Activated T-cell treated with anti-CD3 and anti-CD28 coated beads for 1 hour (primary cell): ENCODE measurements at regions not wholly inside any gene's neighbourhood (a gene's known extent, or its start where the extent isn't known, plus 50 kb on each side); places are given as distances from the start of the nearest gene placed in this dataset.
"Not testable (repeated sequence)": the region's sequence is repeated elsewhere in the genome, so short reads cannot be mapped to it uniquely, and the experiment has no call there.

Source experiments
- DNase-seq: peaks from one replicate; pipeline ENCODE4 v3.0.0-alpha.2; 2020; ENCODE audit warnings: low read depth

DNA sequence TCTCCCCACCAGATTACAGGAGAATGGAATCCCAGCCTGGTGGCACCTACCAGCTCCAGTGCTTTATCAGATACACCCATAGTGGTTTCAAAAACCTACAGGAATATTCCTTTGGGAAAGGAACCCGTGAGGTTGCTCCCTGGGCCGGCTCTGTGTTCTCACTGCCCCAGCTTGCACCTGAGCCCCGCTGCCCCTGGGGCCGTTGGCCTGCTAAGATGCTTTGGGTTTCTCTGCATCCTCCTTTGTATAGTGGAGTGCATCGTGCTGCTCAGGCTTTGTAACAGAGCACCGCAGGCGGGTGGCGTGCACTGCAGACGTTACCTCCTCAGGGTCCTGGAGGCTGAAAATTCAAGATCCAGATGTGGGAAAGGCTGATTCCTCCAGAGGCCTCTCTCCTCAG is 414.1 kb downstream of the BRD1 start:
- no peak for DNase-seq

GRCh38 chr22:49413146-49413545 is 414.5 kb downstream of the BRD1 start:
- DNase-seq = no peak

GRCh38 chr22:49412236-49412635 is 415.4 kb downstream of the BRD1 start:
- DNase-seq = no peak

DNA sequence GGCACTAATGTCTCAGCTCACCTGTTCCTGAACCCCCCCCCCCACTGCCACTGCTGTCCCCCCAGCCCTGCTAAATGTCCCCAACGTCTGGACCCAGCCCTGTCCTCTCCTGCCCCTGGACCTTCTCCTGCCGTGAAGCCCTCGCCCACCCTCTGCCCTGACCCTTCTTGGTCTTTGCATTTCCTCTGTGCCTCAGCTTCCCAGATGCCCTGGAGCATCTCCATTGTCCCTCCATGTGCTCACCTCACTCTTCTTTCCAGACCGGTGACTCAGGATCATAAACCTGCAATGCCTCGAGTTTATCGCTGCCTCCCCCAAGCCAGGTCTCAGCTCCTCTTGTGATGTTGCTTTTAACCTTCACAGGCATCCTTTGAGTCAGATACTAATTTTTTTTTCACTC is 416.4 kb downstream of the BRD1 start:
- no peak for DNase-seq

- DNase-seq = no peak
Observed at GRCh38 chr22:49408102-49408836, 419.4 kb downstream of the BRD1 start.

- no peak for DNase-seq
Observed at GRCh38 chr22:49406879-49407587, 420.6 kb downstream of the BRD1 start.

- DNase-seq = no peak
Observed at GRCh38 chr22:49406047-49406650, 421.5 kb downstream of the BRD1 start.

GRCh38 chr22:49405590-49405989 is 422.1 kb downstream of the BRD1 start:
- DNase-seq = no peak

DNA sequence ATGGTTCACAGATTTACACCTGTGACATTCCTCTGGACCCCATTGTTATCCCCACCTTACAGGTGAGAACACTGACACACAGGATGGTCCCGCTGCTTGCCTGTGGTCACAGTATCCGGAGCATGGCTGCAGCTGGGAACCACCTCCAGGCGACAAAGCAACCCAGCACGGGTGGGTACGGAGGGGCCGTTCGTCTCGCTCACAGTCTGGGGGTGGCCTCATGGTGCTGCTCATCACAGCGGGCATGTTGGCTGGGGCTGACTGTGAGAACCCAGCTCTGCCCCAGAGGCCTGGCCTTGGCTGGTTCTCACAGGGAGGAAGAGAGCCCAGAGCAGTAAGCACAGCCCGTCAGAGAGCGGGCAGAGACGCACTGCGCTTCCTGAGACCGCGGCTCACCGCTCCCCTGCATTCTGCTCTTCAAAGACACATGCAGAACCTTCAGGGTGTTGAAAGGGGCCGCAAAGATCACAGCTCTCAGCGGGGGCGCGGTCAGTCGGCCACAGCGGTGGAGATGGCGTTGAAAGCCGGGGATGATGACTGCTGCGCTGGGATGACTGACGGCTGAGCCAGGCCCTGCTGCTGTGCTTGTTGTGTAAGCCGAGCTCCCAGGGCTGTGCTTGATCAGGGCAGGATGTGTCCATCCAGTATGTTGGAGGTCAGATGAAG is 423.0 kb downstream of the BRD1 start:
- DNase-seq = no peak

- DNase-seq = no peak
Observed at GRCh38 chr22:49404020-49404419, 423.7 kb downstream of the BRD1 start.

DNA sequence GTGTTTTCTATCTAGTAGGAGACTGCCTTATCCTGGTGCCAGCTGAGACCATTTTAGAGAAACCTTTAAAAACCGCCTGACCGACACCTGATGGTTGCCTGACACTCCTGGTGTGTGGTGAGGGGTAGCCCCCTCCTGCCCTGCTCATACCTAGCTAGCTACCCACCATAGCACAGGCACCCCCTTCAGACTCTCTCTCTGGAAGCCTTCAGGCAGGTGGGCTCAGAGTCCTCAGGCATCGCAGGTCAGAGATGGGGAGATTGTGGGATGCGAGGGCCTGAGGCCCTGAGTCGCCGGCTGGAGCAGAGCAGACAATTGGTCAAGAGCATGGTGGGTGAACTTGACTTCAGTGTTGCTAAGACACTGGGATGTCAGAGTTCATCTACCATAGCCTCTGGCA is 424.6 kb downstream of the BRD1 start:
- DNase-seq = no peak

- DNase-seq = no peak
Observed at GRCh38 chr22:49402169-49402568, 425.5 kb downstream of the BRD1 start.

GRCh38 chr22:49400941-49401598 is 426.6 kb downstream of the BRD1 start:
- DNase-seq = no peak

DNA sequence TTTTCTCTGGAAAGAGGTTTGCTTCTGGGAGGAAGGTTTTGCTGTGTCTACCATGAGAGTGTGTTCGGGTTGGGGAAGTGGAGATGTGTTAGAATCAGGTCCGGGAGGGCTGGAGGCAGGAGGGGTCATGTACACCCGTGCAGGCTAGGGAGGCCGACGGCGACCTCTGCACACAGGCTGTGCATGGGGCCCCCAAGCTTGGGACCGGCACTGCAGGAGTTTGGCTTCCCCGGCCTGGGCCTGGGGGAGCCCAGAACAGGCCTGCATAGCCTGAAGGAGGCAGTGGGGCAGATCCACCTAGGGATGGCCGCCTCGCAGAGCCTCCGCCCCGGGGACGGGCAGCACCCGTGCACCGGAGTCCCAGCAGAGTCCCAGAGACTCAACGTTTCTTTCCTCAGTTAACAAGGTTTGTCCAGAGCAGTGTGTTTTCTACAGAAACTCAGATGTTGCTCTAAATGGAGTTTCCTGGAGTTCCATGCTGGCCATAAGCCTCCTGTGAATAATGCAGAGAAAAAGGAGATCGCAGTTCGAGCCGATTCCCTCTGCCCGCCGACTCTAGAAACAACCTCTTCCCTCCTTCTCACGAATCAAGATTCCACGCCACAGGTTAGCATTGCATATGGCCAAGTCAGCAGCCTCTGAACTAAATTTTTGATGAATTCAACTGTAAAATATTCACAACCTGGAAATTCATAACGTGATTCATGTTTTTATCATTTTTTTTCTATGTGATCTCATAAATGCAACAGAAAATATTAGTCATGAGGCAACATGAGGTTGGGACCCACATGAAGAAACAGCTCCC is 427.3 kb downstream of the BRD1 start:
- no peak for DNase-seq

DNA sequence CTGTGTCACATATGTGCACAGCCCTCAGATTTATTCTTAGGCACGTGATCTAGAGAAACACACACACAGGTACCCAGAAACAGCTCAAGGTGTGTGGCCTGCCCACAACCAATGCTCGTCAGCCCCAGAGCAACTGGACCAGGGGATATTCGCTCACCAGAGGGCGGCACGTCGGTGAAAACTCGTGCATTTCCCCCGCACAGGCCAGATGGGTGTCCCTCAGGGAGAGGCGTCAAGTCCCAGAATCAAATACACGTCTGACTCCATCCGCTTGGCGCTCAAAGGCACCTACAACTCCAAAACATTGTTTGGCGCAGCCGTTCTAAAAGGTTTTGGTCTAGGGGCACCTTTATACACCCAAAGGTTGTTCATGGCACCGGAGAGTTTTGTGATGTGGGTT is 429.0 kb downstream of the BRD1 start:
- DNase-seq = no peak

GRCh38 chr22:49398115-49398514 is 429.6 kb downstream of the BRD1 start:
- no peak for DNase-seq

- no peak for DNase-seq
Observed at GRCh38 chr22:49396817-49397216, 430.9 kb downstream of the BRD1 start.

DNA sequence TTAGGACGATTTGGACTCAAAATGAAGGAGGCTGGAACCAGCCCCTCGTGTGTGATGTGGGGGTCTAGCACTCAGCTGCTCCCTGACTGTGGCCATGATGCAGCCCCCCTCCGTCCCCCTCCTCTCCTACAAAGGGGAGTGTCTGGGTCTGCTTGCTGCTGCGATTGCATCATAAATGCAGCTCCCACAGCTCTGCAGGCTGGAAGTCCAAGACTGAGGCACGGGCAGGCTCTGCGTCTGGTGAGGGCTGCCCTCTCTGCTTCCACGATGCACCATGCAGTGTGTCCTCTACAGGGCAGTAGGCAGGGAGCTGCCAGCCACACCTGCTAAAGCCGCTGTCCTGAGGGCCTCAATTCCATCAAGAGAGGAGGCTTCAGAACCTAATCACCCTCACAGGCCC is 432.1 kb downstream of the BRD1 start:
- DNase-seq = no peak

GRCh38 chr22:49395062-49395461 is 432.6 kb downstream of the BRD1 start:
- not testable (repeated sequence) for DNase-seq

DNA sequence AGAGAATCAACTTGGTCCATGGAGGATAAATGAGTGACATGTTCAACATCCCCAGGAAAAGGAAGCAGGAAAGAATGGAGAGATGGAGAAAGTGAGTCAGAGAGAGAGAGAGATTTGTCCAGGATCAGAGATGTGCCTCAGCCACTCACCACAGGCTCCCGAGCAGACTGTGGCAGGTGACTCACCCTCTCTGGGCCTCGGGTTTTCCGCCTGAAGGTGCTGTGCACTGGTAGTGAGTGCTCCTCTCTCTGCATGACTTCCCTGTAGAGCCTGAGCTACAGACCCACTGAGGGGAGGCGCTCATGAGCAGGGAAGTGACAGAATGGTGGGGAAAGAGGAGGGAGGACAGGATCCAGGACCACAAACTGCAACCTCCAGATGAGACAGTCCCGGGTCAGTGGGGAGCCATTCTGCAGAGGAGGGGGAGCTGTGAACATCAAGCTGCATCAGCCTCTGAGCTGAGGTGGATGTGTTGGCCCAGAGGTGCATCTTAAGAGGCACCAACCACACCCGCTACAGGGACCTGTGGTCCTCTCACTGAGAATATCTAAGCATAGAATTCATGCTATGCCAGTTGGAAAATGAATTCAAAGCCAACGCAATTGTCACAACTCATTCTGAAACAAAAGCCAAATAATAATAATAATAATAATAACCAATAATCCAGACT is 433.4 kb downstream of the BRD1 start:
- no peak for DNase-seq

- no peak for DNase-seq
Observed at GRCh38 chr22:49393526-49393925, 434.1 kb downstream of the BRD1 start.
